GM18502 (cell line): ENCODE measurements at regions not wholly inside any gene's neighbourhood (a gene's known extent, or its start where the extent isn't known, plus 50 kb on each side); places are given as distances from the start of the nearest gene placed in this dataset.

Experiments used
- ATAC-seq: cut with Tn5 transposase; IDR thresholded peaks from one replicate; pipeline ENCODE4 v1.9.1; 2021; ENCODE audit warnings: mild to moderate bottlenecking; ENCODE audit not compliant: unreplicated experiment, poor library complexity

- ATAC-seq, result no peak
Observed at GRCh38 chr12:25853316-25854095, 105.0 kb upstream of the RASSF8 start.

GRCh38 chr12:25854991-25855390 is 103.5 kb upstream of the RASSF8 start:
- no peak for ATAC-seq

- no peak for ATAC-seq
Observed at GRCh38 chr12:25855716-25856115, 102.8 kb upstream of the RASSF8 start.

- ATAC-seq, result no peak
Observed at GRCh38 chr12:25859976-25860375, 98.5 kb upstream of the RASSF8 start.

GRCh38 chr12:25861226-25861625 is 97.3 kb upstream of the RASSF8 start:
- ATAC-seq, result no peak

GRCh38 chr12:25864306-25865276 is 93.9 kb upstream of the RASSF8 start:
- no peak for ATAC-seq

GRCh38 chr12:25866586-25867378 is 91.7 kb upstream of the RASSF8 start:
- no peak for ATAC-seq

- no peak for ATAC-seq
Observed at GRCh38 chr12:25868193-25868592, 90.3 kb upstream of the RASSF8 start.

GRCh38 chr12:25872137-25872536 is 86.3 kb upstream of the RASSF8 start:
- no peak for ATAC-seq

GRCh38 chr12:25875661-25876060 is 82.8 kb upstream of the RASSF8 start:
- ATAC-seq, result no peak

- ATAC-seq, result no peak
Observed at GRCh38 chr12:25876383-25877045, 82.0 kb upstream of the RASSF8 start.

- no peak for ATAC-seq
Observed at GRCh38 chr12:25877446-25877845, 81.0 kb upstream of the RASSF8 start.

- no peak for ATAC-seq
Observed at GRCh38 chr12:25882266-25882665, 76.2 kb upstream of the RASSF8 start.

- no peak for ATAC-seq
Observed at GRCh38 chr12:25883026-25883916, 75.2 kb upstream of the RASSF8 start.

GRCh38 chr12:25884024-25884919 is 74.2 kb upstream of the RASSF8 start:
- no peak for ATAC-seq

GRCh38 chr12:25884920-25885234 is 73.6 kb upstream of the RASSF8 start:
- ATAC-seq, result no peak

- no peak for ATAC-seq
Observed at GRCh38 chr12:25886396-25886795, 72.1 kb upstream of the RASSF8 start.

GRCh38 chr12:25887367-25887766 is 71.1 kb upstream of the RASSF8 start:
- no peak for ATAC-seq
